ENCODE measurements at regions not wholly inside any gene's neighbourhood (a gene's known extent, or its start where the extent isn't known, plus 50 kb on each side); places are given as distances from the start of the nearest gene placed in this dataset.

DNA sequence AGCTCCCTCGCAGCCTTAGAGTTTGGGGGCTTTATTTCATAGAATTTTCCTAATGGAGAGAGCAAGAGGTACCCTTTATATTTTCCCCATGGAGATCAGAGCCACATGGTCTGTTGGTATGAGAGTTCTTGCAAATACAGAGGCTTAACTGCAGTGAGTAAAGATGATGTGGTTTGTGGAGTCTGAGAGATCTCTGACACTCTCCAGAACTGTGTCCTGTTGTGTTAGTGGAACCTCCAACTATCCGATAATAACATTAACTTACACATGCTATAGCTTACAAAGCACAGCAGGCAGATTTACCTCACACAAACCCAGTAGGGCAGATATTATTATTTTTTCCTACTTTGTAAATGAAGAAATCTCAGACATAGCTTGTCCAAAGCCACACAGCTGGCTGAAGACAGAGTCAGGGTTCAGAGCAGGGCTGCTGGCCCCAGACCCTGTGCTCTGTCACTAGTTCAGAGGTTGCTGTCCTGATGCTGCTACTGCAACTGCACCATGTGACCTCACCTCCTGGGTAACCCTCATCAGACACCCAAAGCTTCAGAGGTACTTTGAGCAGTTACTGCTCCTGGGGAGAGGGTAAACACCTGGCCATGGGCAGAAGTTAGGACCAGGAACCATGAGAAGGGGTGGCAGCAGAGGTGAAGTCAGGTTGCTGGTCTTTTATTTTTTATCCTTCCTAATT, 384.8 kb upstream of the PROX1 start:
- Histone ChIP-seq H3K9me3 (ENCODE audit: low read depth, low read length) (no peaks in the 10 kb centered on the region), H3K27ac (ENCODE audit: low read depth, low read length) (no peak overlapping the region), H2AFZ (ENCODE audit: low read length) (no peak overlapping the region), H4K20me1 (ENCODE audit: insufficient read depth, low read length) (no peaks in the 10 kb centered on the region), H3K79me2 (ENCODE audit: insufficient read depth, low read length) (no peaks in the 10 kb centered on the region), H3K36me3 (ENCODE audit: insufficient read depth, low read length) (no peaks in the 10 kb centered on the region), H3K4me3 (ENCODE audit: insufficient read depth, low read length) (no peak overlapping the region), H3K4me2 (ENCODE audit: insufficient read depth, low read length) (no peak overlapping the region), H3K27me3 (ENCODE audit: insufficient read depth, low read length) (no peaks in the 10 kb centered on the region), H3K4me1 (ENCODE audit: insufficient read depth, low read length) (no peaks in the 10 kb centered on the region)
- no peak for DNase-seq (ENCODE audit: insufficient read length, low spot score, missing footprints)
- TF ChIP-seq, protein P1, sequence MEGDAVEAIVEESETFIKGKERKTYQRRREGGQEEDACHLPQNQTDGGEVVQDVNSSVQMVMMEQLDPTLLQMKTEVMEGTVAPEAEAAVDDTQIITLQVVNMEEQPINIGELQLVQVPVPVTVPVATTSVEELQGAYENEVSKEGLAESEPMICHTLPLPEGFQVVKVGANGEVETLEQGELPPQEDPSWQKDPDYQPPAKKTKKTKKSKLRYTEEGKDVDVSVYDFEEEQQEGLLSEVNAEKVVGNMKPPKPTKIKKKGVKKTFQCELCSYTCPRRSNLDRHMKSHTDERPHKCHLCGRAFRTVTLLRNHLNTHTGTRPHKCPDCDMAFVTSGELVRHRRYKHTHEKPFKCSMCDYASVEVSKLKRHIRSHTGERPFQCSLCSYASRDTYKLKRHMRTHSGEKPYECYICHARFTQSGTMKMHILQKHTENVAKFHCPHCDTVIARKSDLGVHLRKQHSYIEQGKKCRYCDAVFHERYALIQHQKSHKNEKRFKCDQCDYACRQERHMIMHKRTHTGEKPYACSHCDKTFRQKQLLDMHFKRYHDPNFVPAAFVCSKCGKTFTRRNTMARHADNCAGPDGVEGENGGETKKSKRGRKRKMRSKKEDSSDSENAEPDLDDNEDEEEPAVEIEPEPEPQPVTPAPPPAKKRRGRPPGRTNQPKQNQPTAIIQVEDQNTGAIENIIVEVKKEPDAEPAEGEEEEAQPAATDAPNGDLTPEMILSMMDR (IDR thresholded peaks at IDR 0.05; ENCODE audit: extremely low read depth, low read depth, low read length): no peak

DNA sequence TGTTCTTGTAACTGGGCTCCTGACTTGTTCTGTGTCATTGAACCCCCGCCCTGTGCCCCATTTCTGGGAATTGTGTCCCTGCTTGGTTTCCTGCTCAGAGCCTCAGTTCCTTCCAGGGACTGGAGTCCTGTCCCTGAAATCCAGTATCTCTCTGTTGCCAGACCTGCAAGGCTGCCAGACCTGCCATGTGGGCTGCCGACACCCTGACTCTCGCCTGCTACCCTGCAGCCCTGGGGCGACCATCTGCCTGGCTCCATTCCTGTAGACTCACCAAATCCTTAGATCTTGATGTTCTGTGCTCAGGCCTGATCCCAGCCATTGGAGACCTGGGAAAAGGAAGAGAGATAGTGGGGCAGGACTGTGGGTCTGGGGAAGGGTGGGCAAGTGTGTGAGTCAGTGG, 383.3 kb upstream of the PROX1 start:
- TF ChIP-seq, protein P1 (IDR thresholded peaks at IDR 0.05; ENCODE audit: extremely low read depth, low read depth, low read length): no peak
- Histone ChIP-seq H3K4me2 (ENCODE audit: insufficient read depth, low read length) (no peak overlapping the region), H3K36me3 (ENCODE audit: insufficient read depth, low read length) (no peaks in the 10 kb centered on the region), H3K27ac (ENCODE audit: low read depth, low read length) (no peak overlapping the region), H3K27me3 (ENCODE audit: insufficient read depth, low read length) (no peaks in the 10 kb centered on the region), H4K20me1 (ENCODE audit: insufficient read depth, low read length) (no peaks in the 10 kb centered on the region), H3K79me2 (ENCODE audit: insufficient read depth, low read length) (no peaks in the 10 kb centered on the region), H3K9me3 (ENCODE audit: low read depth, low read length) (no peaks in the 10 kb centered on the region), H3K4me1 (ENCODE audit: insufficient read depth, low read length) (no peaks in the 10 kb centered on the region), H2AFZ (ENCODE audit: low read length) (no peak overlapping the region), H3K4me3 (ENCODE audit: insufficient read depth, low read length) (no peak overlapping the region)
- no peak for DNase-seq (ENCODE audit: insufficient read length, low spot score, missing footprints)

DNA sequence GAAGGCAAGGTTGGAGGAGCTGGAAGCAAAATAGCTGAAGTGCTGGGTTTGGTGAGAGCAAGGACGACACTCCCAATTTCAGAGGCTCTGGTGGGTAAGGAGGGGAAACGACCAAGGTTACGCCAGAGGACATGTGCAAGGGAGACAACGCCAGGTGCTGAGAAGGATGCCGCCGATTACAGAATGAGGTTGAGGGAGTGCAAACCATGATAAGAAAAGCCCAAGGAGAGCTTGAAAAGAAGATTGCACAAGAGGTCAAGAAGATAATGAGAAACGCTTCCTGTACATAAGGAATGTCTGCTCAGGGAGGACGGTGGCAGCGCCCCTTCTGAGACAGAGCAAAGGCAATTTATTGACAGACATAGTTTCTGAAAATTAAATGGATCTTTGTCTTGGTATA, 382.0 kb upstream of the PROX1 start:
- H3K4me2 ChIP-seq (ENCODE audit: insufficient read depth, low read length): no peak overlapping the region
- no peaks in the 10 kb centered on the region for H4K20me1 ChIP-seq (ENCODE audit: insufficient read depth, low read length)
- H3K9me3 ChIP-seq (ENCODE audit: low read depth, low read length): peaks cover 5% of the 10 kb centered on the region
- DNase-seq (ENCODE audit: insufficient read length, low spot score, missing footprints): no peak
- no peaks in the 10 kb centered on the region for H3K79me2 ChIP-seq (ENCODE audit: insufficient read depth, low read length)
- H3K4me1 ChIP-seq (ENCODE audit: insufficient read depth, low read length): no peaks in the 10 kb centered on the region
- H3K36me3 ChIP-seq (ENCODE audit: insufficient read depth, low read length): no peaks in the 10 kb centered on the region
- H3K27me3 ChIP-seq (ENCODE audit: insufficient read depth, low read length): no peaks in the 10 kb centered on the region
- H2AFZ ChIP-seq (ENCODE audit: low read length): no peak overlapping the region
- H3K4me3 ChIP-seq (ENCODE audit: insufficient read depth, low read length): no peak overlapping the region
- TF ChIP-seq, protein P1 (IDR thresholded peaks at IDR 0.05; ENCODE audit: extremely low read depth, low read depth, low read length): no peak
- H3K27ac ChIP-seq (ENCODE audit: low read depth, low read length): no peak overlapping the region

DNA sequence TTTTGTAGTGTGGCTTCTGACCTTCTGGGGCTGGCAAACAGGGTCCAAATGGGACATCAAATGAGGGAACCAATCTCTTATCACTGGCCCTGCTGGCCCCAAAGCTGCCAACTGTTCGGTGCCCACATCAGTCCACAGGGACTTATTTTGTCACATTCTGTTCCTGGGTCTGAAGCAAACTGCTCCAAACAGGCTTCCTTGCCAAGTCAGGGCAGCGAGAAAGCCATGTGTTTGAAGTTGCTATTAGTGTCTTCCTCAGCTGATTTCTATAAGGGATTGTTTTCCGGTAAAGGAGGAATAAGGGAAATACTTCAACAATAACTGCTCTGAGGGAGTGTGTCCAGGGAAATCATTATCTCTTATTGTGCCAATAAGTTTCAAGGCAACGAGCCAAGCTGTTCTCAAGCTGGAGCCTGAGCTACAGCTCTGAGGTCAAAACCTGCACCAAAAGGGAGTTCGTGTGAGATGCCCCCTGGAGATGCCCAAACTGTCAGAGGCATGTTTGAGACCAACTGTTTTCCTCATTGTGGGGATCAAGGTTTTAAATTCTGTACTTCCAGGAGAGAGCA, 381.4 kb upstream of the PROX1 start:
- H3K4me1 ChIP-seq (ENCODE audit: insufficient read depth, low read length): no peaks in the 10 kb centered on the region
- peaks cover 5% of the 10 kb centered on the region for H3K9me3 ChIP-seq (ENCODE audit: low read depth, low read length)
- no peak overlapping the region for H3K4me3 ChIP-seq (ENCODE audit: insufficient read depth, low read length)
- H3K79me2 ChIP-seq (ENCODE audit: insufficient read depth, low read length): no peaks in the 10 kb centered on the region
- no peak for DNase-seq (ENCODE audit: insufficient read length, low spot score, missing footprints)
- TF ChIP-seq, protein P1 (IDR thresholded peaks at IDR 0.05; ENCODE audit: extremely low read depth, low read depth, low read length): no peak
- no peak overlapping the region for H2AFZ ChIP-seq (ENCODE audit: low read length)
- H3K36me3 ChIP-seq (ENCODE audit: insufficient read depth, low read length): no peaks in the 10 kb centered on the region
- no peak overlapping the region for H3K27ac ChIP-seq (ENCODE audit: low read depth, low read length)
- no peaks in the 10 kb centered on the region for H3K27me3 ChIP-seq (ENCODE audit: insufficient read depth, low read length)
- H3K4me2 ChIP-seq (ENCODE audit: insufficient read depth, low read length): no peak overlapping the region
- H4K20me1 ChIP-seq (ENCODE audit: insufficient read depth, low read length): no peaks in the 10 kb centered on the region
